GM12865 (cell line): ENCODE measurements at regions not wholly inside any gene's neighbourhood (a gene's known extent, or its start where the extent isn't known, plus 50 kb on each side); places are given as distances from the start of the nearest gene placed in this dataset.
"Not testable (repeated sequence)": the region's sequence is repeated elsewhere in the genome, so short reads cannot be mapped to it uniquely, and the experiment has no call there.

Experiments used
- DNase-seq: peaks from one replicate; pipeline ENCODE4 v3.0.0; 2010; ENCODE audit warnings: low read depth
- H3K4me3 ChIP-seq: 2 replicates; pipeline ENCODE4 v1.5.1; 2011; ENCODE audit warnings: mild to moderate bottlenecking, low read depth, low read length, control low read depth
- TF ChIP-seq, protein P1 (sequence below): IDR thresholded peaks from 2 replicates; pipeline ENCODE4 v1.5.1; 2011; ENCODE audit warnings: low read length, control low read depth, low read depth, inconsistent platforms; ENCODE audit not compliant: insufficient read depth; ENCODE audit errors: missing control alignments

DNA sequence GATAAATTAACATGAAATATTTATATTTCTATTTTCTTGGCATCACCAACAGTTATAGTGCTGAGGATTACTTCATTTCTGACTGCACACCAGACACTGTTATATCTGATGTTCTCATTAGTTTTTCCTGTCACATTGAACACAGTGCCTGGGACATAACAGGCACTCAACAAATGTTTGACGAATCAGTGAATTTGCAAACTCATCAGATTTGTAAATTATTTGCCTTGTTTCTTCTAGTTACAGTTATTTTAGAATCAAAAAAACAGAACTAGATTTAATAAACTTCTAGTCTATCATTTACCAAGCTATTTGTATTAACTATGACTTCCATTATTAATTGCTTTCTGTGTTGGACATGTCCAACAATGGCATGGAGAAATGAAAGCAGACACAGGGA lies 483.3 kb downstream of the KLHL13 start:
- DNase-seq: no peak
- no peak overlapping the region for H3K4me3 ChIP-seq
- TF ChIP-seq, protein P1, sequence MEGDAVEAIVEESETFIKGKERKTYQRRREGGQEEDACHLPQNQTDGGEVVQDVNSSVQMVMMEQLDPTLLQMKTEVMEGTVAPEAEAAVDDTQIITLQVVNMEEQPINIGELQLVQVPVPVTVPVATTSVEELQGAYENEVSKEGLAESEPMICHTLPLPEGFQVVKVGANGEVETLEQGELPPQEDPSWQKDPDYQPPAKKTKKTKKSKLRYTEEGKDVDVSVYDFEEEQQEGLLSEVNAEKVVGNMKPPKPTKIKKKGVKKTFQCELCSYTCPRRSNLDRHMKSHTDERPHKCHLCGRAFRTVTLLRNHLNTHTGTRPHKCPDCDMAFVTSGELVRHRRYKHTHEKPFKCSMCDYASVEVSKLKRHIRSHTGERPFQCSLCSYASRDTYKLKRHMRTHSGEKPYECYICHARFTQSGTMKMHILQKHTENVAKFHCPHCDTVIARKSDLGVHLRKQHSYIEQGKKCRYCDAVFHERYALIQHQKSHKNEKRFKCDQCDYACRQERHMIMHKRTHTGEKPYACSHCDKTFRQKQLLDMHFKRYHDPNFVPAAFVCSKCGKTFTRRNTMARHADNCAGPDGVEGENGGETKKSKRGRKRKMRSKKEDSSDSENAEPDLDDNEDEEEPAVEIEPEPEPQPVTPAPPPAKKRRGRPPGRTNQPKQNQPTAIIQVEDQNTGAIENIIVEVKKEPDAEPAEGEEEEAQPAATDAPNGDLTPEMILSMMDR: no peak

DNA sequence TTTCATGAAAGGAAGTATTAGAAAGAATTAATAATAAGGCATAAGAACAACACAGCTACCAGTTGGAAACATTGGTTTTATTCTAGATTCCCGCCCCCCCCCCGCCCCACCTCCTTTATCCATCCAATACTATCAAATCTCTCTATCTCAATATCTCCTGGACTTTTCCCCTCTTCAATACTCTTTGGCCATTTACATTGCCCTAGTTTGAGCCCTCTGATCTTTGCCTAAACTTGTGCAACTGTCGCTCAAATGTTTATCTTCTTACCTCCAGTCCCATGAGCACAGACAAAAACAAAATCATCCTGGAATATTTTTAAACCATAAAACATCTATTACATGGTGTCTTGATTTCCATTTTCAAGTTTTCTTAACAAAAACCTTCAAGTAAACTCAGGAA lies 488.2 kb downstream of the KLHL13 start:
- TF ChIP-seq, protein P1: no peak
- H3K4me3 ChIP-seq: no peak overlapping the region
- DNase-seq: no peak

DNA sequence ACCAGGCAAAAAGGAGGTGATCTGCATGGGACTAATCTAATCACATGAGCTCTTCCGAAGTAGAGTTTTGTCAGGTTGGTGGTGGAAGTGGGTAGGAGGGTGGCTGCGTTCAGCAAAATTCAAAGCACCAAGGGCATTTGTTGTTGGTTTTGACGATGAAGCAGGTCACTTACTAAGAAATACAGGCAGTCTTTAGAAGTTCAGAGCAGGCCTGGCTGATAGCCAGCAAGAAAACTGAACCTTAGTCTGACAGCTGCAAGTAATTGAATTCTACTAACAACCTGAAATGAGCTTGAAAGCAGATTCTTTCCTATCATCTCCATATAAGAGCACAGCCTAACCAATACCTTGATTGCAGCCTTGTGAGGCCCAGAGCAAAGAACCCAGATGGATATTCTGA lies 505.8 kb downstream of the KLHL13 start:
- TF ChIP-seq, protein P1: no peak
- no peak for DNase-seq
- H3K4me3 ChIP-seq: no peak overlapping the region

DNA sequence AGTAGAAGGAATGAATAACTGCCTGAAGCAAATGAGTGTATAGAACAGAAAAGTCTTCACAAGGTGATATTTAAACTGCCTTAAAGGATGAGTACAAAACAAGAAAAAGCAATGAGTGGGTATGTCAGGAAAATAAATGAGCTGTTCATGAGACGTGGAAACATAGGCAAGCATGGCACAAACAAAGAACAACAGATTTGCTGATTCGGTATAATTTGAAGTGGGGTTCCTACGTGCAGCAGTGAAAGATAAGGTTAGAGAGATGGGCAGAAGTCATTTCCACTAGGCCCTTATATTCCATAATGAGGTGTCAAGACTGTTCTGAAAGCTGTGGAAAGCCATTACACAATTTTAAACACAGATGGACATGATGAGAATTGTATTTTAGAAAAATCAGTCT lies 506.6 kb downstream of the KLHL13 start:
- TF ChIP-seq, protein P1: no peak
- DNase-seq: no peak
- no peak overlapping the region for H3K4me3 ChIP-seq

DNA sequence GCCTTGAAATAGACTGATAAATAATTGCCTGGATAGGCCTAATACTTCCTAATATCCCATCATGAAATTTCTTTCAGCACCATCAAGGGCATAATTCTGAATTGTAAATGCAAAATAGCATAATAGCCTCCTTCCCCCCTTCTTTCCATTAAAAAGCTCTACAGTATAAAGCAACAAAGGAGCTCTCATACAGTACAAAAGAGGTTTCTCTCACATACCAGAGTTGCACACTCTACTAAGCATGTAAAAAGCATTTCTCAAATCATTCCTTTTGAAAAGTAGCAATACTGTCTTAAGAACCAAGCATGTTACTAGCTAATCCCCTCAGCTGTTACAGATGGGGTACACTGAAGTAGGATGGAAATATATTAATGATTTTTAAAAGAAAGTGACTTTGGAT lies 509.0 kb downstream of the KLHL13 start:
- TF ChIP-seq, protein P1: no peak
- DNase-seq: no peak
- H3K4me3 ChIP-seq: no peak overlapping the region

DNA sequence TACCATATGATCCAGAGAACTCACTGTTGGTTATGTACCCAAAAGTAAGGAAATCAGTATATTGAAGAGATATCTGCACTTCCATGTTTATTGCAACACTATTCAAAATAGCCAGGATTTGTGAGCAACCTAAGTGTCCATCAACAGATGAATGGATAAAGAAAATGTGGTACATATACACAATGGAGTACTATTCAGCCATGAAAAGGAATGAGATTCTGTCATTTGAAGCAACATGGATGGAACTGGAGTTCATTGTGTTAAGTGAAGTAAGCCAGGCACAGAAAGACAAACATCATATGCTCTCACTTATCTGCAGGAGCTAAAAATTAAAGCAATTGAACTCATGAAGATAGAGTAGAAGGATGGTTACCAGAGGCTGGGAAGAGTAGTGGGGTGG lies 510.5 kb downstream of the KLHL13 start:
- DNase-seq, H3K4me3 ChIP-seq: not testable (repeated sequence)

DNA sequence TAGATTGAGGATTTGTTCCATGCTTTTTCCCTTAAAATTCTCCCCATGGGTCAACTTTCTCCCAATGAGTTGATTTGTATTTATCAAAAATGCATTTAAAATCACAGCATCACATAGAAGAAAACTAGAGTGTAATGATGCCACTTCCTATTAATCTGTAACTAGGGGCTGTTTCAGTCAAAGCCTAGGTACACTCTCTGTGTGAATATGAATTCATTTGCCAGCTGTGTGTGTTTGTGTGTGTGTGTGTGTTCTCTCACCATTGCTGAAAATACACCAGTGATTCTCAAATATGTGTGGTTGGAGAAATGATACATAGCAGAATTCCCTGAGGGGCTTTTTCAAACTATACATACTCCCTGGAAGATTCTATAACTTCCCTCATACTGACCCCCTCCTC lies 546.5 kb downstream of the KLHL13 start:
- TF ChIP-seq, protein P1: no peak
- no peak for DNase-seq

DNA sequence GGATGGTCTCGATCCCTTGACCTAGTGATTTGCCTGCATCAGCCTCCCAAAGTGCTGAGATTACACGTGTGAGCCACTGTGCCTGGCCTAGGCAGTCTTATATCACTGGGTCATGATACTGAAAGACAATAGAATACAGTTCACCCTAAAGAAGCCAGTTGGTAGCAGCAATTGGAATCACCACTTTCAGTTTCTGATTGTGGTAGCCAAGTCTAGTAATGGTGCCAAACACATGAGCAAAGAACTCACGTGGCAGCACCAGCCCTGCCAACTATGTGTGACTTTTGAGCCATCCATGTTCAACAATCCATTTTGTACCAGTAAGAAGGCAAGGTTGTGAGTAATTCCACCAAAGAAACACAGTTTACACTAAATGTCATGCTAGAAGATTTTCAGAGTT lies 548.4 kb downstream of the KLHL13 start:
- no peak overlapping the region for H3K4me3 ChIP-seq
- TF ChIP-seq, protein P1: no peak
- no peak for DNase-seq

More for the DNA sequence above, 546.5 kb downstream of the KLHL13 start:
- no peak overlapping the region for H3K4me3 ChIP-seq
